ENCODE measurements at regions not wholly inside any gene's neighbourhood (a gene's known extent, or its start where the extent isn't known, plus 50 kb on each side); places are given as distances from the start of the nearest gene placed in this dataset.

- no peak overlapping the region for H3K4me3 ChIP-seq (ENCODE audit: low read depth in 1 of 2, low read length in 2 of 2)
- no peaks in the 10 kb centered on the region for H3K36me3 ChIP-seq (ENCODE audit: control insufficient read depth in 1 of 2, insufficient read depth in 2 of 2, low read length in 2 of 2)
- H3K27me3 ChIP-seq (ENCODE audit: control insufficient read depth in 1 of 2, insufficient read depth in 2 of 2, low read length in 2 of 2), result no peaks in the 10 kb centered on the region
- no peak overlapping the region for H3K27ac ChIP-seq (ENCODE audit: low read depth, low read length)
- H3K9me3 ChIP-seq (ENCODE audit: control insufficient read depth in 1 of 2, low read length in 2 of 2), result no peaks in the 10 kb centered on the region
- H3K4me1 ChIP-seq (ENCODE audit: control insufficient read depth in 1 of 2, insufficient read depth in 2 of 2, low read length in 2 of 2), result peaks cover 0 to 3% of the 10 kb centered on the region in 2 donors
- no peak overlapping the region for H3K9ac ChIP-seq (ENCODE audit: low read depth in 1 of 2, low read length in 2 of 2)
These were observed 163.4 kb upstream of the BDNF start for GRCh38 chr11:27863637-27864036.

DNA sequence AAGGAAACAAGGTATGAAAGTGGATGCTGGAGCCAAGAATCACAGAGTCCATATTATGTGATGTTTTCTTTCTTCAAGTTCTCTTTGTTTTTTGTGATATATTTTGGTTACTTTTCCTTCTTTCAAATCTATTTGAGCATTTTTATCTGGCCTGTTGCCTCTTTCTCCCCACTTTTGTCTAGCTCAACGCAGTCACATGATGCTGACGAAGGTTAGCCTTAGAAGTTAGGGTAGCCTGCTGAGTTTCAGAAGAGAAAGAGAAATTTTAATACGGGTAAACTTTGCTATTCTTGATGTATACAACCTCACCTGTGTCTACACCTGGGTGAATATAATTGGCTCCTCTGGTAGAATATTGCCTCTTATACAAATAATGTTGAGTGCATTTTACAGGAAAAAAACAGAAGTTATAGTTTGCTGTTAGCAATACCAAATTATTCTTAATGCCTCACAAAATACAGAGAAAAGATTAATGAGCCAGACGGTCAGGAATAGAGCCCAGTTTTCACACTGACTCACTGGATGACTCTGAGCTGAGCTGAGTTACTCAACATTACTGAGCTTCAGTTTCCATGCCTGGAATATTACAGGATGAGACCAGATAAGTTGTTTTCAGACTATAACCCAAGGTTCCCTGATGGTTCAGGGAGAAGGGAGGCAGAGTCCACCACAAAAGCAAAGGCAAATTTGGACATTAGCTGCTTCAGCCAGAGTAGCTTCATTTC is 161.6 kb upstream of the BDNF start:
- H3K4me1 ChIP-seq (ENCODE audit: control insufficient read depth in 1 of 2, insufficient read depth in 2 of 2, low read length in 2 of 2), result peaks cover 0 to 3% of the 10 kb centered on the region in 2 donors
- H3K9me3 ChIP-seq (ENCODE audit: control insufficient read depth in 1 of 2, low read length in 2 of 2), result no peaks in the 10 kb centered on the region
- H3K27ac ChIP-seq (ENCODE audit: low read depth, low read length), result no peak overlapping the region
- H3K36me3 ChIP-seq (ENCODE audit: control insufficient read depth in 1 of 2, insufficient read depth in 2 of 2, low read length in 2 of 2), result no peaks in the 10 kb centered on the region
- H3K27me3 ChIP-seq (ENCODE audit: control insufficient read depth in 1 of 2, insufficient read depth in 2 of 2, low read length in 2 of 2), result no peaks in the 10 kb centered on the region
- no peak overlapping the region for H3K4me3 ChIP-seq (ENCODE audit: low read depth in 1 of 2, low read length in 2 of 2)
- no peak overlapping the region for H3K9ac ChIP-seq (ENCODE audit: low read depth in 1 of 2, low read length in 2 of 2)

DNA sequence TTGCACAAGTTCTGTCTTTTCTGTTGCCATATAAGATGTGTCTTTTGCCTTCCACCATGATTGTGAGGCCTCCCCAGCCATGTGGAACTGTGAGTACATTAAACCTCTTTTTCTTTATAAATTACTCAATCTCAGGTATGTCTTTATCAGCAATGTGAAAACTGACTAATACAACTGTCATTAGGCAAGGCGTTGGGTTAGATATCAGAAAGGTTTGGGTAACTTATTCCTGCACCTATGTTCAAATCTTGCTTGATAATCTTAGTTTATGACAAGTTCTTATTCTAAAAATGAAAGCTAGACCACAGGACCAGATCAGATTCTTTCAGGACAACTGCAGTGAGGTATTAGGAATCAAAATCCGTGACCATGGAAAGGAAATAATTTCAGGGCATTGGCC is 160.6 kb upstream of the BDNF start:
- H3K36me3 ChIP-seq (ENCODE audit: control insufficient read depth in 1 of 2, insufficient read depth in 2 of 2, low read length in 2 of 2), result no peaks in the 10 kb centered on the region

GRCh38 chr11:27858866-27859265 is 158.6 kb upstream of the BDNF start:
- H3K27ac ChIP-seq (ENCODE audit: low read depth, low read length), result no peak overlapping the region
- peaks cover 0 to 2% of the 10 kb centered on the region in 2 donors for H3K4me1 ChIP-seq (ENCODE audit: control insufficient read depth in 1 of 2, insufficient read depth in 2 of 2, low read length in 2 of 2)
- H3K36me3 ChIP-seq (ENCODE audit: control insufficient read depth in 1 of 2, insufficient read depth in 2 of 2, low read length in 2 of 2), result no peaks in the 10 kb centered on the region

More for the DNA sequence above, 160.6 kb upstream of the BDNF start:
- no peaks in the 10 kb centered on the region for H3K9me3 ChIP-seq (ENCODE audit: control insufficient read depth in 1 of 2, low read length in 2 of 2)
- no peak overlapping the region for H3K4me3 ChIP-seq (ENCODE audit: low read depth in 1 of 2, low read length in 2 of 2)
- H3K27ac ChIP-seq (ENCODE audit: low read depth, low read length), result no peak overlapping the region
- H3K4me1 ChIP-seq (ENCODE audit: control insufficient read depth in 1 of 2, insufficient read depth in 2 of 2, low read length in 2 of 2), result peaks cover 0 to 3% of the 10 kb centered on the region in 2 donors
- H3K9ac ChIP-seq (ENCODE audit: low read depth in 1 of 2, low read length in 2 of 2), result no peak overlapping the region
- H3K27me3 ChIP-seq (ENCODE audit: control insufficient read depth in 1 of 2, insufficient read depth in 2 of 2, low read length in 2 of 2), result no peaks in the 10 kb centered on the region

DNA sequence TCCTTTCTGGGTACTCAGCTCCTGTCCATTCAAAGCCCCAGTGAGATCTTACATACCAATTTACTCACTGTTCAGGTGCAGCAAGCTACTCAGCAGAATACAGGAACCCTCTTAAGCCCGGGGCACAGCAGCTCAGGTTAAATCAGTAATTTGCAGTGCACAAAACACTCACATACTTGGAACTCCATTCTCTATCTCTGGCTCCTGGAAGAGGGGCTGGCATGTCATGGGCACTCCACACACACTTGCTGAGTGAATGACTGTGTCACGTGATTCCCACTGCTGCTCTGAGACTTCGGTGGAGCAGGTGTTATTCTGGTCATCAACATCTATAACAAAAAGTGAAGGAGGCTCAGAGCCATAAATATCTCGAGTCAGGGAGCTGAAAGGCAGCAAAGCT is 157.3 kb upstream of the BDNF start:
- H3K9ac ChIP-seq (ENCODE audit: low read depth in 1 of 2, low read length in 2 of 2), result no peak overlapping the region
- H3K27me3 ChIP-seq (ENCODE audit: control insufficient read depth in 1 of 2, insufficient read depth in 2 of 2, low read length in 2 of 2), result no peaks in the 10 kb centered on the region
- H3K4me1 ChIP-seq (ENCODE audit: control insufficient read depth in 1 of 2, insufficient read depth in 2 of 2, low read length in 2 of 2), result no peaks in the 10 kb centered on the region
- no peak overlapping the region for H3K4me3 ChIP-seq (ENCODE audit: low read depth in 1 of 2, low read length in 2 of 2)
- no peak overlapping the region for H3K27ac ChIP-seq (ENCODE audit: low read depth, low read length)
- no peaks in the 10 kb centered on the region for H3K36me3 ChIP-seq (ENCODE audit: control insufficient read depth in 1 of 2, insufficient read depth in 2 of 2, low read length in 2 of 2)
- no peaks in the 10 kb centered on the region for H3K9me3 ChIP-seq (ENCODE audit: control insufficient read depth in 1 of 2, low read length in 2 of 2)

More at GRCh38 chr11:27858866-27859265, 158.6 kb upstream of the BDNF start:
- Histone ChIP-seq H3K9ac (ENCODE audit: low read depth in 1 of 2, low read length in 2 of 2) (no peak overlapping the region), H3K27me3 (ENCODE audit: control insufficient read depth in 1 of 2, insufficient read depth in 2 of 2, low read length in 2 of 2) (no peaks in the 10 kb centered on the region), H3K4me3 (ENCODE audit: low read depth in 1 of 2, low read length in 2 of 2) (no peak overlapping the region), H3K9me3 (ENCODE audit: control insufficient read depth in 1 of 2, low read length in 2 of 2) (no peaks in the 10 kb centered on the region)

- H3K4me1 ChIP-seq (ENCODE audit: control insufficient read depth in 1 of 2, insufficient read depth in 2 of 2, low read length in 2 of 2), result no peaks in the 10 kb centered on the region
- H3K9me3 ChIP-seq (ENCODE audit: control insufficient read depth in 1 of 2, low read length in 2 of 2), result no peaks in the 10 kb centered on the region
- H3K4me3 ChIP-seq (ENCODE audit: low read depth in 1 of 2, low read length in 2 of 2), result no peak overlapping the region
- H3K27me3 ChIP-seq (ENCODE audit: control insufficient read depth in 1 of 2, insufficient read depth in 2 of 2, low read length in 2 of 2), result no peaks in the 10 kb centered on the region
- H3K9ac ChIP-seq (ENCODE audit: low read depth in 1 of 2, low read length in 2 of 2), result no peak overlapping the region
- H3K36me3 ChIP-seq (ENCODE audit: control insufficient read depth in 1 of 2, insufficient read depth in 2 of 2, low read length in 2 of 2), result no peaks in the 10 kb centered on the region
- no peak overlapping the region for H3K27ac ChIP-seq (ENCODE audit: low read depth, low read length)
These were observed 156.8 kb upstream of the BDNF start for GRCh38 chr11:27857014-27857413.

DNA sequence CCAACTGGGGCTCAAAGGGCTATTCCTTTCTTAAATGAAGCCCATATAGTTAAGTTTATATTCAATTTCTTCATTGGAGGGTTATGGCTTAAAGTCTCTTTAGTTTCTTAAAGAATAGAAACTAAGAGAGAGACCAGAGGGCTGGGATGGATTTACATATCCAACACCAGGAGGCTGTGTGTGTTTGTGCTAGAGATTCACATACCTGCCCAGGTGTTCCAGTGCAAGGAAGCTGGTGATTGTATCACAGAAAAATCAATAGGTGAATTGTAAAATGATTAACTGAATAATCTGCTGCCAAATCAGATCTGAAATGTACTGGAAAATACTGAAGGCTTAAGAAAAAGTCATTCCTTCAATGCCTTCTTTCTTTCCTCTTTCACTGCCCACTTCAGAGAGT is 148.2 kb upstream of the BDNF start:
- Histone ChIP-seq H3K9ac (ENCODE audit: low read depth in 1 of 2, low read length in 2 of 2) (no peak overlapping the region), H3K4me3 (ENCODE audit: low read depth in 1 of 2, low read length in 2 of 2) (no peak overlapping the region), H3K27ac (ENCODE audit: low read depth, low read length) (no peak overlapping the region), H3K27me3 (ENCODE audit: control insufficient read depth in 1 of 2, insufficient read depth in 2 of 2, low read length in 2 of 2) (no peaks in the 10 kb centered on the region), H3K36me3 (ENCODE audit: control insufficient read depth in 1 of 2, insufficient read depth in 2 of 2, low read length in 2 of 2) (no peaks in the 10 kb centered on the region), H3K4me1 (ENCODE audit: control insufficient read depth in 1 of 2, insufficient read depth in 2 of 2, low read length in 2 of 2) (peaks cover 0 to 11% of the 10 kb centered on the region in 2 donors), H3K9me3 (ENCODE audit: control insufficient read depth in 1 of 2, low read length in 2 of 2) (no peaks in the 10 kb centered on the region)

GRCh38 chr11:27847496-27847895 is 147.2 kb upstream of the BDNF start:
- no peak overlapping the region for H3K4me3 ChIP-seq (ENCODE audit: low read depth in 1 of 2, low read length in 2 of 2)
- no peaks in the 10 kb centered on the region for H3K27me3 ChIP-seq (ENCODE audit: control insufficient read depth in 1 of 2, insufficient read depth in 2 of 2, low read length in 2 of 2)
- no peaks in the 10 kb centered on the region for H3K9me3 ChIP-seq (ENCODE audit: control insufficient read depth in 1 of 2, low read length in 2 of 2)
- no peaks in the 10 kb centered on the region for H3K36me3 ChIP-seq (ENCODE audit: control insufficient read depth in 1 of 2, insufficient read depth in 2 of 2, low read length in 2 of 2)
- H3K4me1 ChIP-seq (ENCODE audit: control insufficient read depth in 1 of 2, insufficient read depth in 2 of 2, low read length in 2 of 2), result peaks cover 0 to 11% of the 10 kb centered on the region in 2 donors
- H3K9ac ChIP-seq (ENCODE audit: low read depth in 1 of 2, low read length in 2 of 2), result no peak overlapping the region
- no peak overlapping the region for H3K27ac ChIP-seq (ENCODE audit: low read depth, low read length)

DNA sequence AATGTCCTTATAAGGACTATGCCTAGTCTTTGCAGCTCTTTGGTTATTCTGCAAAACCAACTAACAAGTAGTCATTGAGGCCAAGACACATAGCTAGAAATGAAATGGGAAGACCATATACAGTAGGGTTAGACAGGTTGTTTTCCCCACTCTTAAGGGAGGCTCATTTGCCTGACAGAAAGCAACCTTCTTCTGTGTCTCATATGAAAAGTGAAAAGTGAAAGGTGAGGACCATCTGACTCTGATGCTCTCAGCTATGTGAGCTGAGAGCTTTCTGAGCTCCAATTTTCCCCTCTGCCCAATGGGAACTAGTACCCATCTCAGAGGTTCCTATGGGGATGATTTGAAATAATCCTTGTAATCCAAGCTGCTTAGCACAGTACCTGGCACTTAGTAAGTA is 142.0 kb upstream of the BDNF start:
- H3K9ac ChIP-seq (ENCODE audit: low read depth in 1 of 2, low read length in 2 of 2), result no peak overlapping the region
- no peaks in the 10 kb centered on the region for H3K9me3 ChIP-seq (ENCODE audit: control insufficient read depth in 1 of 2, low read length in 2 of 2)
- no peaks in the 10 kb centered on the region for H3K27me3 ChIP-seq (ENCODE audit: control insufficient read depth in 1 of 2, insufficient read depth in 2 of 2, low read length in 2 of 2)
- no peaks in the 10 kb centered on the region for H3K36me3 ChIP-seq (ENCODE audit: control insufficient read depth in 1 of 2, insufficient read depth in 2 of 2, low read length in 2 of 2)
- no peak overlapping the region for H3K4me3 ChIP-seq (ENCODE audit: low read depth in 1 of 2, low read length in 2 of 2)
- H3K4me1 ChIP-seq (ENCODE audit: control insufficient read depth in 1 of 2, insufficient read depth in 2 of 2, low read length in 2 of 2), result no peaks in the 10 kb centered on the region
- no peak overlapping the region for H3K27ac ChIP-seq (ENCODE audit: low read depth, low read length)

DNA sequence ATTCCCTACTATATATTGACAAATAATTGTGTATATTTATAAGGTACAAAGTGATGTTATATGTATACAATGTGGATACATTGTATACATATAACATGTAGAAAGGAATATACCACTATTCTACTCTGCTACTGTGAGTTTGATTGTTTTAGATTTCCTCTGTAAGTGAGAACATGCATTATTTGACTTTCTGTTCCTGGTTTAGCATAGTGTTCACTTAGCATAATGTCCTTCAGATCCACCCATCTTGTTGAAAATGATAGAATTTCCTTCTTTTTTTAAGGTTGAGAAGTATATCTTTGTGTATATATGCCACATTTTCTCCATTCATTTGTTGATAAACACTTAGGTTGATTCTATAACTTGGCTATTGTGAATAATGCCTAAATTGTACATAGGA is 140.8 kb upstream of the BDNF start:
- Histone ChIP-seq H3K9me3 (ENCODE audit: control insufficient read depth in 1 of 2, low read length in 2 of 2) (no peaks in the 10 kb centered on the region), H3K9ac (ENCODE audit: low read depth in 1 of 2, low read length in 2 of 2) (no peak overlapping the region), H3K4me1 (ENCODE audit: control insufficient read depth in 1 of 2, insufficient read depth in 2 of 2, low read length in 2 of 2) (no peaks in the 10 kb centered on the region), H3K4me3 (ENCODE audit: low read depth in 1 of 2, low read length in 2 of 2) (no peak overlapping the region), H3K27ac (ENCODE audit: low read depth, low read length) (no peak overlapping the region), H3K36me3 (ENCODE audit: control insufficient read depth in 1 of 2, insufficient read depth in 2 of 2, low read length in 2 of 2) (no peaks in the 10 kb centered on the region), H3K27me3 (ENCODE audit: control insufficient read depth in 1 of 2, insufficient read depth in 2 of 2, low read length in 2 of 2) (no peaks in the 10 kb centered on the region)
